A673 (cell line): ENCODE measurements at regions not wholly inside any gene's neighbourhood (a gene's known extent, or its start where the extent isn't known, plus 50 kb on each side); places are given as distances from the start of the nearest gene placed in this dataset.
"Not testable (repeated sequence)": the region's sequence is repeated elsewhere in the genome, so short reads cannot be mapped to it uniquely, and the experiment has no call there.

Experiments
- BruUV-seq: library from RNA; stranded (reverse); fragments of 400-500 nt; replicated peaks from 2 replicates; lab custom pipeline; 2021; lab: Mats Ljungman, UMichigan
- CTCF ChIA-PET: fragments of 300-600 bp; sonication (Branson Sonifier 250); formaldehyde crosslinking; loops from one replicate; lab custom pipeline; 2022; ENCODE audit warnings: antibody characterized with exemption; lab: Charles Lee
- POLR2A ChIA-PET: fragments of 300-600 bp; sonication (Branson Sonifier 250); formaldehyde crosslinking; loops from one replicate; lab custom pipeline; 2022; ENCODE audit warnings: antibody characterized with exemption; ENCODE audit not compliant: low non-redundant PET; lab: Charles Lee
- DNase-seq: peaks from one replicate; pipeline ENCODE4 v3.0.0-alpha.2; 2015; ENCODE audit warnings: low spot score
- H3K27ac ChIP-seq: fragments of 200-600 bp; sonication (generic); 2 replicates; pipeline ENCODE4 v1.5.1; 2016; ENCODE audit warnings: mixed run types, low read depth, mild to moderate bottlenecking, mixed read lengths, antibody characterized with exemption, low read length; ENCODE audit not compliant: poor library complexity, severe bottlenecking
- H3K27me3 ChIP-seq: fragments of 200-600 bp; sonication (generic); replicated peaks from 2 replicates; pipeline ENCODE4 v1.6.1; 2017; ENCODE audit warnings: mixed run types, low read depth, mild to moderate bottlenecking, mixed read lengths, antibody characterized with exemption, low read length; ENCODE audit not compliant: insufficient read depth, poor library complexity
- H3K36me3 ChIP-seq: fragments of 200-600 bp; sonication (generic); 2 replicates; pipeline ENCODE4 v1.6.1; 2016; ENCODE audit warnings: mixed run types, mild to moderate bottlenecking, mixed read lengths, antibody characterized with exemption, low read length; ENCODE audit not compliant: insufficient read depth, poor library complexity, severe bottlenecking
- H3K4me1 ChIP-seq: fragments of 200-600 bp; sonication (generic); 2 replicates; pipeline ENCODE4 v1.6.1; 2017; ENCODE audit warnings: mixed run types, mild to moderate bottlenecking, mixed read lengths, antibody characterized with exemption, low read length; ENCODE audit not compliant: insufficient read depth, poor library complexity, severe bottlenecking
- H3K4me3 ChIP-seq: fragments of 200-600 bp; sonication (generic); 2 replicates; pipeline ENCODE4 v1.5.1; 2016; ENCODE audit warnings: low read depth, mixed run types, mild to moderate bottlenecking, mixed read lengths, low read length; ENCODE audit not compliant: poor library complexity, severe bottlenecking
- H3K9me3 ChIP-seq: fragments of 200-600 bp; sonication (generic); 2 replicates; pipeline ENCODE4 v1.6.1; 2016; ENCODE audit warnings: mixed run types, low read depth, mild to moderate bottlenecking, mixed read lengths, antibody characterized with exemption, low read length; ENCODE audit not compliant: poor library complexity, severe bottlenecking
- CTCF ChIP-seq: fragments of 300-800, 200-600 bp; sonication (generic); conservative IDR thresholded peaks from 2 replicates; pipeline ENCODE4 v1.5.1; 2017; ENCODE audit warnings: low read depth, mild to moderate bottlenecking, antibody characterized with exemption, low read length, moderate library complexity, mixed read lengths
- EZH2 ChIP-seq: fragments of 200-600 bp; sonication (generic); IDR thresholded peaks from 2 replicates; pipeline ENCODE4 v1.6.1; 2017; ENCODE audit warnings: borderline replicate concordance, low read depth, mild to moderate bottlenecking, mixed read lengths, antibody characterized with exemption, low read length; ENCODE audit not compliant: poor library complexity, severe bottlenecking
- intact Hi-C: fragments of 100-400 bp; cut with micrococcal nuclease; formaldehyde crosslinking; loops from one replicate; pipeline ENCODE4 v1.10.0; 2022; ENCODE audit not compliant: unreplicated experiment

GRCh38 chrX:128000033-128000432 lies 52.2 kb downstream of the ACTRT1 start:
- DNase-seq, BruUV-seq, POLR2A ChIA-PET: not testable (repeated sequence)

GRCh38 chrX:127963696-127964095 lies 88.5 kb downstream of the ACTRT1 start:
- CTCF ChIA-PET: no interaction called here
- BruUV-seq: no TSS peak

More at GRCh38 chrX:128000033-128000432, 52.2 kb downstream of the ACTRT1 start:
- CTCF ChIA-PET, H3K27ac ChIP-seq, H3K9me3 ChIP-seq, intact Hi-C loops, H3K36me3 ChIP-seq, H3K27me3 ChIP-seq, H3K4me3 ChIP-seq, H3K4me1 ChIP-seq: not testable (repeated sequence)

GRCh38 chrX:127947450-127947849 lies 104.8 kb downstream of the ACTRT1 start:
- BruUV-seq: no TSS peak
- DNase-seq: no peak
- Histone ChIP-seq H3K4me3 (no peak overlapping the region), H3K4me1 (no peaks in the 10 kb centered on the region), H3K27me3 (no peaks in the 10 kb centered on the region), H3K9me3 (no peaks in the 10 kb centered on the region), H3K36me3 (no peaks in the 10 kb centered on the region), H3K27ac (no peak overlapping the region)
- TF ChIP-seq EZH2 (no peak), CTCF (no peak)
- CTCF ChIA-PET: no interaction called here
- POLR2A ChIA-PET: no interaction called here
- intact Hi-C loops: no loop called here

More at GRCh38 chrX:127963696-127964095, 88.5 kb downstream of the ACTRT1 start:
- Histone ChIP-seq H3K9me3 (no peaks in the 10 kb centered on the region), H3K27ac (no peak overlapping the region), H3K36me3 (no peaks in the 10 kb centered on the region), H3K27me3 (no peaks in the 10 kb centered on the region), H3K4me3 (no peak overlapping the region), H3K4me1 (no peaks in the 10 kb centered on the region)
- POLR2A ChIA-PET: no interaction called here
- intact Hi-C loops: no loop called here
- DNase-seq: no peak
- TF ChIP-seq CTCF (no peak), EZH2 (no peak)

- H3K27ac ChIP-seq: no peak overlapping the region
- intact Hi-C loops: no loop called here
- TF ChIP-seq CTCF (no peak), EZH2 (no peak)
- no peak for DNase-seq
- H3K4me3 ChIP-seq: no peak overlapping the region
- ChIA-PET CTCF (no interaction called here), POLR2A (no interaction called here)
- H3K27me3 ChIP-seq: no peaks in the 10 kb centered on the region
- H3K4me1 ChIP-seq: no peaks in the 10 kb centered on the region
- no TSS peak for BruUV-seq
- no peaks in the 10 kb centered on the region for H3K36me3 ChIP-seq
- no peaks in the 10 kb centered on the region for H3K9me3 ChIP-seq
Measured at GRCh38 chrX:127943571-127943970, 108.6 kb downstream of the ACTRT1 start.
